HG03103 (cell line): ENCODE measurements at regions not wholly inside any gene's neighbourhood (a gene's known extent, or its start where the extent isn't known, plus 50 kb on each side); places are given as distances from the start of the nearest gene placed in this dataset.
"Not testable (repeated sequence)": the region's sequence is repeated elsewhere in the genome, so short reads cannot be mapped to it uniquely, and the experiment has no call there.

Experiments used
- ATAC-seq: cut with Tn5 transposase; IDR thresholded peaks from one replicate; pipeline ENCODE4 v1.9.1; 2021; ENCODE audit warnings: low read depth; ENCODE audit not compliant: unreplicated experiment

DNA sequence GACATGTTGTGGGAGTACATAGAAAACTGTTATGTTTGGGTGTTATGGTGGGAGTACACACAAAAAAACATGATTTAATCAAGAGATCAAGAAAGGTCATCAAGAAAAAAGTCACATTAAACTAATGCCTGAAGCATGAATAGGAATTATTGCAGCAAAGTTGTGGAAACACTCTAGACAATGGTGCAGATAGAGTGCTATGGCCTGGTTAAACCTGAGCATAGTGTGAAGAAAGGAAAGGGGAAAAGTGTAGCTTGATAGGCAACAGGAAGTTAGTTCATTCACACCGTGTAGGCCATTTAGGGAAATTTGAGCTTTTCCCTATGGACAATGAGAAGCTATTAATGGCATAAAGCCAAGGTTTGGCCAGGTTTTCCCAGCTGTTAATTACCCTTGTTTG is 162.1 kb upstream of the EMCN start:
- ATAC-seq: no peak

DNA sequence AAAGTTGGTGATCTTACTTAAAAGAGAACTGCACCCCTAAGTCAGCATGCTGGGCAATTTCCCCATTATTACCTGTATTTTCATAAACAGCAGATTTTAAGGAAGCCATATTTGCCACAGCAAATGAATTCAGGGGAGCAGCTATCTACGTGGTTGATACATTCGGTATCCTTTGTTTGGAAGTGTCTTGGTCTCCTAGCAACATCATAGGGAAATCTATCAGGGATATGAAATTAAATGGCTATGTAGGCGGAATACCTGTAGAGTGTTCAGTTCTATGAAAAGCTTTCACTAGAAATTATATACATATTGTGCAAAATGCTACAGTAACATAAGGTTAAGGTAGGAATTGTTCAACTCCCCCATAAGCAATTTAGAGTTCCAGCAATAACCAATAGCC is 157.2 kb upstream of the EMCN start:
- no peak for ATAC-seq

DNA sequence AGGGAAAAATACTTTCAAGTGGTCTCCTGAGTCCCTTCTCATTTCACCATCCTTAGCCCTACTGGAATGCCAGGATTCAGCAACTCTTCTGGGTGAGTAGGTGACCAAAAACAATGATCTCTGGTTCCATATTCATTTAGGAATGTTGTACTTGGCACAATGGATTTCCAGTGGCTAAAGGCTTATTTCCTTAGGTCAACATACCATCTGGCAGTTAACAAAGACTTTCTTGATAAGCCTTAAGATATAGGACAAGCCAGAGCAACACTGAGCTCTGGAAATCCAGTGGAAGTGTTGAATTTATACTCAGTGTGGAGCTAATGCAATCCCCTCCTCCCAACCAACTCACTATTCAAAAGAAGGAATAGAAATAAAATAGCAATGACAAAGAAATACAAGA is 139.4 kb upstream of the EMCN start:
- ATAC-seq: no peak

DNA sequence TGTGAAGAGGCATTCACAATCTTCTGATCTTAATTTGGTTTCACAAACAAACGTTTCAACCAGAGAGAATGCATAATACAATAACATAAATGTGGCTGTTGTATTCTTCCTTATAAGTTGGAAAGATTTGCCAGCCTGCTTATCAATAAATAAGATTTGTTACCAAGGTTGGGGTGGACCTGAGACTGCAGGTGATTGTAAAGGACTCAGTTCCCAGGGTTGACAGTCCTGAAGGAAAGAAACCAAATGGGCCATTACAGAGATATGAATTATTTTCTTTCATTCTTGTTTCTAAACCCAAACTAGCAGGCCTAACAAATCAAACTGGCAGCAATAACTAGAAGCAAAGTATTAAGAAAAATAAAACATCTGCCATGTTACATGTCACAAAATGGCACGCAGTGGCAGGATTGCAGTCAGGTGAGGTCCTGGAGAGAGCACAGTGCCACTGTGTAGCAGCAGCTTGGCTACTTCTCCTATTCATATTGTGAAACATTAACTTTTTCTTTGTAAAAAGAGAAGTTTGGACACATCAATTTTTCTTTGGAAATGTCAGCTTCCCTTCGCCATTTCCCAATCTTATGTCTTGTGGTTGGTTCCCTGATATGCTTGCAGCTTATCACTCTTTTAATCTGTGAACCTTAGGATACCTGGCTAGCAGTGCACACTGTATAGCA is 133.8 kb upstream of the EMCN start:
- ATAC-seq: no peak

DNA sequence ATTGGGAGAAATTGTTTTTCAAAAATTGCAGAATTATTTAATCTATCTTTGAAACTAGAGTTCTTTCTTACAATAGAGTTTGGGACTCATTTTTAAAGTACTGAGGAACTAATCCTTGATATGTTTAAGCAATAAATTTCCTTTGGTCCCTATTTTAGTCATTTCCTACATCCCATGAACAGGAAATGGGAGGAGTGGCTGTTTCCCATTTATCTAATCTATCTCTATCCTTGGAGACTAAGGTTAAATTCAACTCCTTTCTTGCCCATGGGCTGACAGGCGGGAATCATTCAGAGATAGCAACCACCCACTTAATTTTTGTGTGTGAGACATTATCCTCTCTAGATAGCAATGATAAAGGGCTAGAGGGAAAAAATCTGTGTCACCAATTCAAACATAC is 131.6 kb upstream of the EMCN start:
- ATAC-seq: no peak

DNA sequence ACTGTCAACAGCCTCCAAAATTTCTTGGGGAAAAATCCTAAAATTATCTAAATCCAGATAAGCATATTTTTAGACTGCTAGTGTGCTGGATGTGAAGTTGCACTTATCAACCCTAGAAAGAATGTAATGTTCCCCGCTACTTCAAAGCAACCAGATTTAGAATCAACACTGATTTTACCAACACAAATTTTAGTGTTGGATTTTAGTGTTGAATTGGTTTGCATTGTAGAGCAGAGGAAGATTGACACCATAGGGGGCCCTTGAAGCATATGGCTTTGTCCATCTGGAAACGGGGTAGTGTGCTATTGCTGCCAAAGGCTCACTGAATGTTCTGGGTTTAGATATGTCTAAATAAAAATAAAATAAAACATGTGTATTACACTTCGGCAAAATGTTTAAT is 126.3 kb upstream of the EMCN start:
- ATAC-seq: no peak

DNA sequence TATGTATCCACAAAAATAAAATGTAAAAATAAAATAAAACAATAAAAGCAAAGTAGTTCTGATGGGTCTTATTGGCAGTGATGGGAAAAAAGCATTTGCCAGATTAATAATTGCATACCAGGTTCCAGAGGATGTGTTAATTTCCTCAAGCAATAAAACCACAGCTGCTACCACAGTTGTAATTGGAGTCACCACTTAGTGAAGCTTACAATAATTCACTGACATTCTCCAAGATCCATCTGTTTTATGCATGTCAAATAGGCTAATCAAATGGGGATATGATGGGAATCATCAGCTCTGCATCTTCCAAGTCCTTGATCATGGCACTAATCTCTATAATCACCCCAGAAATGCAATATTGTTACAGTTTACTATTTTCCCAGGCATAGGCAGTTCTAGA is 123.5 kb upstream of the EMCN start:
- ATAC-seq: no peak

DNA sequence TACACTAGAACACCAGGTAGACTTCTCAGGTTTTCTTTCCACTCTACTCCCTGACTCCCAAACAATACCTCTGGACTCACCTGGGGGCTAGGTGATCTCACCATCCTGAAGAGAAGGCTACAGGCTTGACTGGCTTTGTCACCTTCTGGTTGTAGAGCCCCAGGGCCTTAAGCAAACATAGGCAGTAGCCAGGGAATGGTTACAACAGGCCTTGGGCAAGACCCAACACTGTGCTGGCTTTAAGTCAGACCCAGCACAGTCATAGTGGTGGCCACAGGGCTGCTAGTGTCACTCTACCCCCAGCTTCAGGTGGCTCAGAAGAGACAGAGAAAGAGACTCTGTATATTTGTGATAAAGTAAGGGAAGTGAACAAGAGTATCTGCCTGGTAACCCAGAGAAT is 118.1 kb upstream of the EMCN start:
- ATAC-seq: no peak

DNA sequence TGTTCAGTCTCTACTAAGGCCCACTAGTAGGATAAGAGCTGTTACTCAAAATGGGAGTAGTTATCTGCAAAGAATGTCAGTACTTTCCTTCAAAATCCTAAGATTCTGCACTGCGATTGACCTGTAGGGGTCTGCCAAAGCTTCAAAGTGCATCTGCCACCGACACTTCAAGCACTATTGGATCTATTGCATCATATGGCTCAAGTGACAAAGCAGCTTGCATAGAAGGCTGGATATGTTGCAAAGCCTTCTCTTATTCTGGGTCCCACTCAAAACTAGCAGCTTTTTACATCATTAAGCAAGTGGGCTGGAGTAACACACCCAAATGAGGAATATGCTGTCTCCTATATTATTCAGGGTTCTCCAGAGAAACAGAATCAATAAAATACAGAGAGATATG is 115.4 kb upstream of the EMCN start:
- no peak for ATAC-seq

DNA sequence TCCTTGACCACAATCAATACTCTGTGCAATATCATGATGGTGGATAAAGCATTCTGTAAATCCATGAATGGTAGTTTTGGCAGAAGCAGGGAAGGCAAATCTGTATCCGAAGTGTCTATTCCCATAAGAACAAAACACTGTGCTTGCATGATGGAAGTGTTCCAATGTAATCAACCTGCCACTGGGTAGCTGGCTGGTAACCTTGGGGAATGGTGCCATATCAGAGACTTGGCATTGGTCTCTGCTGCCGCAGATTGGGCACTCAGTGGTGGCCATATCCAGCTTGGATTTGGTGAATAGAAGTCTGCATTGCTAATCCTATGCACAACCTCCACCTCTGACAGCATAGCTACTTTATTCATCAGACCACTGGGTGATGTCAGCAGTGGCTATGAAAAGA is 114.3 kb upstream of the EMCN start:
- no peak for ATAC-seq

DNA sequence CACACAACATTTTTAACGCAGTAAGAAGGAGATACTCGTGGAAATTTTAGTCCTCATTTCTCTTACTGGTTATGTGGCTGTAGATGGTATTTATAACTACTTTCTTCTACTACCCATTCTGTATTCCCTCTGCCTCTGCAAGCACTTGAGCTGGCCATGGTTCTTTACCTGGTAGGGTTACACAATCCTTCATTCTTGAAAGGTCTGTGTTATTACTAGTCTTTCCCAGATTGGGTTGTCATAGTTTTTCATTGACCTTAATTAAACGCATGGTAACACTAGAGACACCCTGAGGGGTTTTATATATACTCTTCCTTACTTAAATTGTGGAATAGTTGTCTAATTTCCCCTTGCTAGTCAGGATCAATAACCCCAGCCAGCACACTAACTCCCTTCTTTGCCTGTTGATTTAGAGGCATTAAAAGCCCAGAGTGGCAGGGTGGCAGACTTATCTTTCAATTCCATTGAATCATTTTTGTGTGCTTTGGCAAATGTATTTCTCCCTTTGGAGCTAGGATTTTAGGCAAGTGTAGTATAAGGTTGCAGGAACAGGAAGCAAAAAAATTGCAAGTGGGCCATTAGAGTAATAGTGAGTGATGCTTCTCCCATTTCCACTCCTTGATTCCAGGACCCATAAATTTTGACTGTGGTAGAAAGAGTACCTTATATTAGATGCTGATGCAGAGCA is 113.6 kb upstream of the EMCN start:
- no peak for ATAC-seq

DNA sequence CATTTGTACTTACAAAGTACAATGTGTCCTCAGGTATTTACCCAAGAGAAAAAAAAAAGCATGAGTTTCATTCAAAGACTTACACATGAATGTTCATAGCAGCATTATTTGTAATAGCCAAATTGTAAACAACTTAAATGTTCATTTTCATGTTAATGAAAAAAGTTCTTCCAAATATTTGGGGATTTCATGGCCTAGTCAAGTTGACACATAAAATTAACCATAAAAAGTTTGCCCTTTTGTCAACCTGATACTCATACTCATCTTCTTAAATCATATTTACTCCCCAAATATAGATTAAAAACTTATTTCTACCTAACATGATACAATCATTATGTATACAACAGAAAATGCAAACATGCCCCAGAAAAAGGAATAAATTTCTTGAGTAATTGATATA is 112.5 kb upstream of the EMCN start:
- no peak for ATAC-seq

DNA sequence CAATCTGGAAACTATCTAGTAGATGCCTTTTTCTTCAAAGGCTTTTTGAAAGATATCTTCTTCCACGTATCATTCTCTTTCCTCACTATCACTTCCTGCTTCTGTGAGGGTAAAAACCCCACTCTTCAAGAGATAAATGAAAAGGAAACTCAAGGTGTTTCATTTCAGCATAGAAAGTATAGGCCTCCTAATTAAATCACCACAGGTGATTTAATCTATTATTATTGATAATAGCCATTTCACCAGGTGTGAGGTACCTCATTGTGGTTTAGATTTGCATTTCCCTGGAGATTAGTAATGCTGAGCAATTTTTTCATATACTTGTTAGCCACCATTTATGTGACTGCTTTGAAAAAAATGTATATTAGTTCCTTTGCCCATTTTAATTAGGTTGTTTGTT is 92.0 kb upstream of the EMCN start:
- no peak for ATAC-seq

DNA sequence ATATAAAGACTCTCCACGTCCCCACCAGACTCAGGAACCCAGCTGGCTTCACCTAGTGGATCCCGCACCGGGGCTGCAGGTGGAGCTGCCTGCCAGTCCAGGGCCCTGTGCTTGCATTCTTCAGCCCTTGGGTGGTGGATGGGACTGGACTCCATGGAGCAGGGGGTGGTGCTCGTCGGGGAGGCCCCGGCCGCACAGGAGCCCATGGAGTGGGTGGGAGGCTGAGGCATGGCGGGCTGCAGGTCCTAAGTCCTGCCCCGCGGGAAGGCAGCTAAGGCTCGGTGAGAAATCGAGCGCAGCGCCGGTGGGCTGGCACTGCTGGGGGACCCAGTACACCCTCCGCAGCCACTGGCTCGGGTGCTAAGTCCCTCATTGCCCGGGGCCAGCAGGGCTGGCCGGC is 90.8 kb upstream of the EMCN start:
- not testable (repeated sequence) for ATAC-seq

DNA sequence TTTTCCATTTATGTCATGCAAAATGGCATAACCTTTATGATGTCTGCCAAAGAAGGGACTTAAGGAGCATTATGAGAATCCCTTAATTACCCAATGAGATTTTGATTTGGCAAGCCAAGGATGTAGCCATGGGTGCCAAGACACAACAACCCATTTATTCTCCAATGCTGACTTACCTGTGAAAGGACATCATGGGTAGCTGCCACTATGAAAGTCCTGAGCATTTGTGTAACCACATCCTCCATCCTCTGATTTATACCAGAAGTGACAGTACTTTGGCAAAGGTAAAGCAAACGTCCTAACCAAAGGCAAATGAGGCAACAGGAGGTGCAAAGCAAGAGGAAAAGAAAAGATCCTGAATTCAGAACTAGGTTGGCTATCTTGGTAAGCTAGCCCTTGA is 87.3 kb upstream of the EMCN start:
- no peak for ATAC-seq

DNA sequence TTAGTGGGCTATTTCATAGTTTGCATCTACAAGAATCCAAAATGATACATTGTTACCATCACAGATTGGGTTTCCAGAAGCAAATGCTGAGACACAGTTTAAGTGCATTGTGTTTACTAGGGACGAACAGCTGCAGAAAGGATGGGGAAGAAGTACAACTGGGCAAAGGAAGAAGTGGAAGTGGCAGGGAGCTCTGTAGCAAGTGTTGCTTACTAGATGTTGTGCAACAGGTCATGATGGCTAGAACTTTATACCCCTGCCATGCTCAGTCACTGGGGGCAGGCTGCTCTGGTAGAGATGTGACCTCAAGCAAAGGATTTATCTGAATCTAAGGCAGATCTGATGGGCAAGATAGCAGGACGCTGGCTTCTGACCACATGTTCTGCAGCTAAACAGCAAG is 76.1 kb upstream of the EMCN start:
- ATAC-seq: no peak

DNA sequence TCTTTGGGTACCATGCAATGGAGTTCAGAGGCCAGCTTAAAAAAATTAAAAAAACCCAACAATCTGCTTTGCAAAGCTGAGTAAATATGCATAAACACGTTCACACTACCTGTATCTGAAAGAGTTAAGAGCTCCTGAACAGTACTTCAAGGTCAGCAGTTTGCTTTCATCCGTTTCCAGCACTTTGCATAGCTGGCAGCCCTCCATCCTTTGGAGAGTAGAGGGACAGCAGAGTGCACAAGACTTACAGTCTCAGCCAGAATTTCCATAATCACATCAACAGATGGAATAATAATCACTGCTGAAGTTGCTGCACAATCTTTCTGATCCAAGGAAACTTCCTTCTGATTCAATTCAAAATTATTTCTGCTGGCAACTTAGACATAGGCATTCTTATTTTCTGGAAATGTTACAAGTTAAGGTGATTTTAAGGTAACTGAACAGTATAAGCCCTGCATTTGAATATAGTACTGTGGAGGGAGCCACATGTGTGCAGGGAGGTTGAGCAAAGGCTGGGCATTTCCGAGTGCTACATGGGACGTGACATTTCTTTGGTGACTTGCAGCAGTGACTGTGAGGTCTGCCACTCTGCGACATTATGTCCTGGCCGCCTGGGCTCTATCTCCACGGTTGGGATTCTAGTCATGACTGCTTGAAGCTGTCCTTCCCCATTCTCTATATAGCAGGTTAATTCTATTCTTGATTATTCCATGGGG is 73.5 kb upstream of the EMCN start:
- no peak for ATAC-seq

DNA sequence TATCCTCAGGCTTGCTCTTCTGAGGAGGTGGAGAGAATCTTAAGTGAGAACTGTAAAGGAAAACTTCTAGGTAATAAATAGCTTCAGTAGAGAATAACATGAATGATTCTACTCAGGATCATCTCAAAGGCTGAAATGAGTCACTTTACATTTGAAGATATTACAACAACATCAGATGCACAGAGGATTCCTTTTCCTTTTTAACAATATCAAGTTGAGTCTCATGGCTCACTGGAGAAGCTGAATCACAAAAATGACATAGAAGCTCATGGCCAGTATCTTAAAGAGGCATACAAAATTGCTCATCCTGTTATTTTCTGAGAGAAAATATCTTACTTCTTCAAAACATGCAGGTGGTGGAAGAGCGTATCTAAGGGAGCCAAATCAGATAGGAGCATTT is 72.5 kb upstream of the EMCN start:
- ATAC-seq: no peak

DNA sequence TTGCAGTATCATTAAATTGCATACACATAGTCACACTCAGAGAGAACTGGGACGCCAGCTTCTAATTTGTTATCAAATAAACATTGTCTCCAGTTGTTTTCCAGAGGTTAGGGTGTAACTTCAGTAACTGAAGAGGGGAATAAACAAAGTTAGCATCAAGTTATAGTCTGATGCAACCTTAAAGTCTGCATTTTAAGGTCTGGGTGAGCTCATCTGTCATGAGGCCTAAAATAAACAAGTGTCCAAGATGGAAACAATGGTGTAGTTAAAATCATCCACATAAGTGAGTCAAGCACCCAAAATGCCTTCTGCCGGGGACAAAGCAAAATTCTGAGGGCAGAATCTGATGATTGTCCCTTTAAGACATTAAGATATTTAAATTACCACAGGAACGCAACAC is 70.3 kb upstream of the EMCN start:
- no peak for ATAC-seq

DNA sequence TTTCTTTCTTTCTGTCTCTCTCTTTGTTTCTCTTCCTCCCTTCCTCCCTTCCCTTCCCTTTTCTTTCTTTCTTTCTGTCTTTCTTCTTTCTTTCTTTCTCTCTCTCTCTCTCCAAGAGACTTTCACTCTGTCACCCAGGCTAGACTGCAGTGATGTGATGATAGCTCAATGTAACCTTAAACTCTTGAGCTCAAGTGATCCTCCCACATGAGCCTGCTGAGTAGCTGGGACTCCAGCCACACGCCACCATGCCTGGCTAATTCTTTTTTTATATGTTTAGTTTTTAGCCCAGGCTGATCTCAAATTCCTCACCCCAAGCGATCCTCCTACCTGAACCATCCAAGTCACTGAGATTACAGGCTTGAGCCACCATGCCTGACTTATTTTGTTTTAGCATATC is 64.3 kb upstream of the EMCN start:
- no peak for ATAC-seq

DNA sequence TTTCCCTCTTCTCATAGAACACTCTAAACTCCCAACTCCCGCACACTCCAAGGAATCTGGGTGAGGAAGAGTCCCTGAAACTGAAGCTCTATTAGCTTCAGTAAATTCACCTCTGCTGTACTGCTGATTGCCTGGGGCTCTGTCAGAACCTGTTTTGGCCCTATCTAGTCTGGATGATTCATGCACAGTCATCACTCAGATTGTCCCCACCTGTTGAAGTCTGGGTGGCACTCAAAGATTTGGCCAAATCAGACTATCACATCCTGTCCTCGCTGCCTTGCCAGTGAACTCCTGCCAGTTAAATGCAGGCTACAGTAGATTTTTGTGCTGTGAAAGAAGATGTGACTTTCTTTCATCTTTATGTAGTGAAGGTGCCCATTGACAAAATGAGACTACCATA is 63.5 kb upstream of the EMCN start:
- no peak for ATAC-seq

DNA sequence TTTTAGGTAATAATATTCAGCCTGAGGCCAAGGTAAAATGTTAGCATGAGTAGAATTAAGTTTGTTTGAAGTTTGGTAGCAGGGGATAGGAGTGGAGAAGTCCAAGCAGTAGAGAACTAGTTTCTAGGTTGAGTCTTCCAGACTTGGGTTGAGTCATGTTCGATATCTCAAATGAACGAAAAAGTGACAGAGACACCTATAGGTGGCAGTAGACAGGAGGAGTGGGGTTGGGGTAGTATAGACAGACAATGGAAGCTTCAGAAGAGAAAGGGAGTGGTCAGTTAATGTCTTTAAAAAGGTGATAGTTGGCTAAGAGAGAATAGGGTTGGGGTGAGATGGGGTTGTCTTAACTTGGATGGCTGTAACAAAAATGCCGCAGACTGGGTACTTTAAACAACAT is 58.7 kb upstream of the EMCN start:
- ATAC-seq: no peak
